ENCODE measurements at regions not wholly inside any gene's neighbourhood (a gene's known extent, or its start where the extent isn't known, plus 50 kb on each side); places are given as distances from the start of the nearest gene placed in this dataset.

GRCh38 chr10:45096001-45096400, 95.3 kb downstream of the ZNF22 start:
- TF ChIP-seq CTCF (conservative IDR thresholded peaks at IDR 0.05; ENCODE audit: low read depth in 2 of 2) (no peak), CREB1 (CRISPR knock-in tag; IDR thresholded peaks at IDR 0.05; ENCODE audit: low read depth) (no peak), REST (IDR thresholded peaks at IDR 0.05; ENCODE audit: unreplicated experiment) (no peak), EZH2 (IDR thresholded peaks at IDR 0.05; ENCODE audit: low read depth, unreplicated experiment) (no peak), POLR2AphosphoS5 (IDR thresholded peaks at IDR 0.05; ENCODE audit: low read depth) (no peak), JUNB (IDR thresholded peaks at IDR 0.05; ENCODE audit: unreplicated experiment) (no peak), ETS1 (IDR thresholded peaks at IDR 0.05) (no peak)
